ENCODE measurements at regions not wholly inside any gene's neighbourhood (a gene's known extent, or its start where the extent isn't known, plus 50 kb on each side); places are given as distances from the start of the nearest gene placed in this dataset.

GRCh38 chr1:112304126-112304525 lies 91.9 kb upstream of the CTTNBP2NL start:
- TF ChIP-seq CTCF (IDR thresholded peaks at IDR 0.05; ENCODE audit: low read depth, low read length) (no peak), EZH2phosphoT487 (IDR thresholded peaks at IDR 0.05; ENCODE audit: low read depth) (no peak)

Measured in OCI-LY3 (cell line).